Lower leg skin (tissue), 3 donors: ENCODE measurements at regions not wholly inside any gene's neighbourhood (a gene's known extent, or its start where the extent isn't known, plus 50 kb on each side); places are given as distances from the start of the nearest gene placed in this dataset.

Experiments used
- CTCF ChIP-seq, 3 donors: fragments of 450-650 bp; IDR thresholded peaks; one replicate each; pipeline ENCODE4 v1.5.1; 2016; ENCODE audit warnings: antibody characterized with exemption in 3 of 3, mild to moderate bottlenecking in 3 of 3, moderate library complexity in 2 of 3
- POLR2A ChIP-seq, 2 donors: fragments of 450-650 bp; IDR thresholded peaks; one replicate each; pipeline ENCODE4 v1.6.1; 2016 to 2017; ENCODE audit warnings: antibody characterized with exemption in 2 of 2, mild to moderate bottlenecking in 1 of 2, moderate library complexity in 1 of 2

GRCh38 chr2:81523344-81523743 is 1218.8 kb upstream of the LRRTM1 start:
- TF ChIP-seq CTCF (IDR thresholded peaks at IDR 0.05) (no peak), POLR2A (IDR thresholded peaks at IDR 0.05) (no peak)
